ENCODE measurements at regions not wholly inside any gene's neighbourhood (a gene's known extent, or its start where the extent isn't known, plus 50 kb on each side); places are given as distances from the start of the nearest gene placed in this dataset.

DNA sequence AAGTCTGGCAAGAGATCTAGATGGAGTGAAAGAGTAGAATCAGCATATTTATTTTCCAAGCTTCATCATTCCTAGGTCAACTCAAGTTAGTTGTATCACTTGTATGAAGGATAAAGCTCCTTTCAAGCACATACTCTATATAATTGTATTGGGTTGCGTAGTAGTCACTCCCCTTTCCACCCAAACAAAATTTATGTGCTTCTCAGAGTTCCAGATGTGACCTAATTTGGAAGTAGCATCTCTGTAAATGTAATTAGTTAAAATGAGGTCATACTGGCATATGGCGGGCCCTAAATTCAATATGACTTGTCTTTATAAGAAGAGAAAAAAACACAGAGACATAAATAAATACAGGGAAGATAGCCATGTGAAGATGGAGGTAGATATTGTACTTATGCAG is 226.8 kb upstream of the CHORDC1 start:
- no peak overlapping the region for H3K27ac ChIP-seq (ENCODE audit: low read depth, low read length)
- no peaks in the 10 kb centered on the region for H4K20me1 ChIP-seq (ENCODE audit: control insufficient read depth, insufficient read depth, low read depth, low read length)
- no peak overlapping the region for H3K4me2 ChIP-seq (ENCODE audit: low read length)
- TF ChIP-seq EZH2phosphoT487 (IDR thresholded peaks at IDR 0.05; ENCODE audit: borderline replicate concordance, low read length), result no peak
- no peak for TF ChIP-seq CTCF (IDR thresholded peaks at IDR 0.05; ENCODE audit: low read depth, low read length, poor library complexity, severe bottlenecking)
- H3K4me3 ChIP-seq (ENCODE audit: low read length), result no peak overlapping the region
- no peaks in the 10 kb centered on the region for H3K36me3 ChIP-seq (ENCODE audit: control insufficient read depth, low read length)
- H3K79me2 ChIP-seq (ENCODE audit: control insufficient read depth, low read length), result no peaks in the 10 kb centered on the region
- H3K9me2 ChIP-seq (replicated peaks; ENCODE audit: control insufficient read depth, low read length), result no peaks in the 10 kb centered on the region
- no peaks in the 10 kb centered on the region for H3K4me1 ChIP-seq (ENCODE audit: control insufficient read depth, low read length)
- no peaks in the 10 kb centered on the region for H3K9me3 ChIP-seq (ENCODE audit: control insufficient read depth, insufficient read depth, low read length)
- H3K27me3 ChIP-seq (ENCODE audit: control insufficient read depth, low read length), result no peaks in the 10 kb centered on the region
- H3F3A ChIP-seq (ENCODE audit: control insufficient read depth, insufficient read depth), result no peaks in the 10 kb centered on the region

GRCh38 chr11:90448256-90448655 is 225.4 kb upstream of the CHORDC1 start:
- no peaks in the 10 kb centered on the region for H4K20me1 ChIP-seq (ENCODE audit: control insufficient read depth, insufficient read depth, low read depth, low read length)
- H3K79me2 ChIP-seq (ENCODE audit: control insufficient read depth, low read length), result no peaks in the 10 kb centered on the region
- H3K9me2 ChIP-seq (replicated peaks; ENCODE audit: control insufficient read depth, low read length), result no peaks in the 10 kb centered on the region
- H3K27ac ChIP-seq (ENCODE audit: low read depth, low read length), result no peak overlapping the region
- H3F3A ChIP-seq (ENCODE audit: control insufficient read depth, insufficient read depth), result no peaks in the 10 kb centered on the region
- no peaks in the 10 kb centered on the region for H3K36me3 ChIP-seq (ENCODE audit: control insufficient read depth, low read length)
- no peaks in the 10 kb centered on the region for H3K9me3 ChIP-seq (ENCODE audit: control insufficient read depth, insufficient read depth, low read length)
- no peak overlapping the region for H3K4me3 ChIP-seq (ENCODE audit: low read length)
- TF ChIP-seq CTCF (IDR thresholded peaks at IDR 0.05; ENCODE audit: low read depth, low read length, poor library complexity, severe bottlenecking) (no peak), EZH2phosphoT487 (IDR thresholded peaks at IDR 0.05; ENCODE audit: borderline replicate concordance, low read length) (no peak)
- no peak overlapping the region for H3K4me2 ChIP-seq (ENCODE audit: low read length)
- H3K27me3 ChIP-seq (ENCODE audit: control insufficient read depth, low read length), result no peaks in the 10 kb centered on the region
- H3K4me1 ChIP-seq (ENCODE audit: control insufficient read depth, low read length), result no peaks in the 10 kb centered on the region

DNA sequence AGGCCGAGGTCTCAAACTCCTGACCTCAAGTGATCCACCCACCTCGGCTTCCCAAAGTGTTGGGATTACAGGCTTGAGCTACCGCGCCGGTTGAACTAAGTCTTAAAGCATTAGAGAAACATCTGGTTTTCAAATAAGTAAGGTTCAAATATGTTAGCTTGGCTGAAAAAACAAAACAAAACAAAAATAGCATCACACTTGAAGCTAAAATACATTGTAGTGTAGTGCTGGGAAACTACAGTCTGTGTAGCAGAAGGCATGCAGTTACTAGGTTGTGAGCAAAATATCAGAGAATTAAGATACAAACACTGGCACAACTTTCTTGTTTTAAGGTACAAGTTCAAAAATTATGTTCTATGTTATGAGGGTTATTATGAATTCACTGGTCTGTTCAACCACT is 224.8 kb upstream of the CHORDC1 start:
- no peak overlapping the region for H3K27ac ChIP-seq (ENCODE audit: low read depth, low read length)
- H3K4me1 ChIP-seq (ENCODE audit: control insufficient read depth, low read length), result no peaks in the 10 kb centered on the region
- no peaks in the 10 kb centered on the region for H3K9me2 ChIP-seq (replicated peaks; ENCODE audit: control insufficient read depth, low read length)
- no peaks in the 10 kb centered on the region for H4K20me1 ChIP-seq (ENCODE audit: control insufficient read depth, insufficient read depth, low read depth, low read length)
- H3K36me3 ChIP-seq (ENCODE audit: control insufficient read depth, low read length), result no peaks in the 10 kb centered on the region
- H3F3A ChIP-seq (ENCODE audit: control insufficient read depth, insufficient read depth), result no peaks in the 10 kb centered on the region
- H3K4me2 ChIP-seq (ENCODE audit: low read length), result no peak overlapping the region
- TF ChIP-seq EZH2phosphoT487 (IDR thresholded peaks at IDR 0.05; ENCODE audit: borderline replicate concordance, low read length) (no peak), CTCF (IDR thresholded peaks at IDR 0.05; ENCODE audit: low read depth, low read length, poor library complexity, severe bottlenecking) (no peak)
- H3K27me3 ChIP-seq (ENCODE audit: control insufficient read depth, low read length), result no peaks in the 10 kb centered on the region
- no peak overlapping the region for H3K4me3 ChIP-seq (ENCODE audit: low read length)
- H3K79me2 ChIP-seq (ENCODE audit: control insufficient read depth, low read length), result no peaks in the 10 kb centered on the region
- no peaks in the 10 kb centered on the region for H3K9me3 ChIP-seq (ENCODE audit: control insufficient read depth, insufficient read depth, low read length)

DNA sequence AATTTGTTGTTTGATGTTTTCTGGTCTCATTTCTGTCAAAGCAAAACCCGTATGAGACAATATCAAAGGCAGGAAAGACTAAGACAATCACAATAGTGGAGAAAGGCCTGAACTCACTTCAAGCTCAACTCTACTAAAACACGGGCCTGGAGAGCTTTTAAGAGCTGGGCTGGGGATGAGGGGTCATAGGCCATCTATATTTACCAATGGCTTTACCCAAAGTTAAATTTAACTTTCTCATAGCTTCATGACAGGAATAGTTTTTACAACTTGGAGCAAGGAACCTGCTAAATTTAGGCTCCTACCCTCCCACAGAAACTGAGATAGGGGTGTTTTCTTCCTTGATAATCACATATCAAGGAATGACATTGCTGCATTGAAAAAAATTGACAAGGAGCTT is 223.4 kb upstream of the CHORDC1 start:
- no peaks in the 10 kb centered on the region for H3K27me3 ChIP-seq (ENCODE audit: control insufficient read depth, low read length)
- TF ChIP-seq EZH2phosphoT487 (IDR thresholded peaks at IDR 0.05; ENCODE audit: borderline replicate concordance, low read length), result no peak
- TF ChIP-seq CTCF (IDR thresholded peaks at IDR 0.05; ENCODE audit: low read depth, low read length, poor library complexity, severe bottlenecking), result no peak
- no peak overlapping the region for H3K4me3 ChIP-seq (ENCODE audit: low read length)
- H3K9me2 ChIP-seq (replicated peaks; ENCODE audit: control insufficient read depth, low read length), result no peaks in the 10 kb centered on the region
- no peaks in the 10 kb centered on the region for H3F3A ChIP-seq (ENCODE audit: control insufficient read depth, insufficient read depth)
- H3K36me3 ChIP-seq (ENCODE audit: control insufficient read depth, low read length), result no peaks in the 10 kb centered on the region
- H3K9me3 ChIP-seq (ENCODE audit: control insufficient read depth, insufficient read depth, low read length), result no peaks in the 10 kb centered on the region
- H4K20me1 ChIP-seq (ENCODE audit: control insufficient read depth, insufficient read depth, low read depth, low read length), result no peaks in the 10 kb centered on the region
- no peak overlapping the region for H3K27ac ChIP-seq (ENCODE audit: low read depth, low read length)
- H3K79me2 ChIP-seq (ENCODE audit: control insufficient read depth, low read length), result no peaks in the 10 kb centered on the region
- H3K4me2 ChIP-seq (ENCODE audit: low read length), result no peak overlapping the region
- H3K4me1 ChIP-seq (ENCODE audit: control insufficient read depth, low read length), result no peaks in the 10 kb centered on the region

All from DOHH2 (cell line).